Psoas muscle (tissue), 7 donors: ENCODE measurements at regions not wholly inside any gene's neighbourhood (a gene's known extent, or its start where the extent isn't known, plus 50 kb on each side); places are given as distances from the start of the nearest gene placed in this dataset.
"Not testable (repeated sequence)": the region's sequence is repeated elsewhere in the genome, so short reads cannot be mapped to it uniquely, and the experiment has no call there.

Source experiments
- ATAC-seq, 4 donors: fragments of 200-7000 bp; cut with Tn5 transposase; one replicate each; pipeline ENCODE4 v1.9.1; 2020; ENCODE audit warnings: moderate library complexity in 3 of 4, mild to moderate bottlenecking in 2 of 4
- DNase-seq, 2 donors: peaks; one replicate each; pipeline ENCODE4 v3.0.0-alpha.2; 2020
- H3K27ac ChIP-seq: fragments of 200-600 bp; one replicate; pipeline ENCODE4 v1.8.0; 2022
- H3K27me3 ChIP-seq, 3 donors: fragments of 200-600 bp in 1 of 3; one replicate each; pipeline versions ENCODE4 v1.6.1 to v1.8.0; 2013 to 2022; ENCODE audit warnings: low read length in 2 of 3, mild to moderate bottlenecking in 2 of 3, moderate library complexity in 1 of 3; ENCODE audit not compliant: insufficient read depth in 3 of 3
- H3K36me3 ChIP-seq, 2 donors: fragments of 200-600 bp in 1 of 2; one replicate each; pipeline versions ENCODE4 v1.6.1 to v1.8.0; 2013 to 2022; ENCODE audit warnings: low read depth in 1 of 2, mild to moderate bottlenecking in 1 of 2, moderate library complexity in 1 of 2; ENCODE audit not compliant: insufficient read depth in 1 of 2
- H3K4me1 ChIP-seq: fragments of 200-600 bp; one replicate; pipeline ENCODE4 v1.8.0; 2022
- H3K4me3 ChIP-seq: fragments of 200-600 bp; one replicate; pipeline ENCODE4 v1.8.0; 2022; ENCODE audit warnings: mild to moderate bottlenecking
- H3K9me3 ChIP-seq: fragments of 200-600 bp; one replicate; pipeline ENCODE4 v1.8.0; 2022
- CTCF ChIP-seq: fragments of 200-600 bp; IDR thresholded peaks from one replicate; pipeline ENCODE4 v1.8.0; 2022; ENCODE audit warnings: antibody characterized with exemption
- WGBS, 3 donors: extraction: QIAGEN DNeasy Blood & Tissue Kit; methylation state at CpG; one replicate each; pipeline versions ENCODE4 v1.1.6 to v1.1.7; 2013; 5-methylcytosine and 5-hydroxymethylcytosine counted together
- intact Hi-C, 2 donors: fragments of 100-400 bp; cut with DNase I; formaldehyde crosslinking; loops; one replicate each; pipeline versions ENCODE4 v1.11.0 to v1.14.2; 2022
- donor health status: healthy with polysubstance abuse.
- donor health status: DM: no; HTN: no; CAD: no; lungs with moderate emphysema.
- donor health status: Bipolar disorder and iron deficiency.
- donor health status: healthy.
- donor health status: DM: yes; HTN: yes; CAD: no.
- donor health status: DM: no; HTN: no; CAD: no.
- donor health status: DM: yes; HTN: yes; CAD: no.

- TF ChIP-seq CTCF = no peak
- no peak for DNase-seq
- no peak for ATAC-seq
- no peaks in the 10 kb centered on the region for H3K4me1 ChIP-seq
- intact Hi-C loops = no loop called here
- H3K4me3 ChIP-seq = no peak overlapping the region
- no peaks in the 10 kb centered on the region for H3K9me3 ChIP-seq
- no peaks in the 10 kb centered on the region for H3K27me3 ChIP-seq
- H3K36me3 ChIP-seq = no peaks in the 10 kb centered on the region
- no peak overlapping the region for H3K27ac ChIP-seq
Measured at GRCh38 chr6:120764312-120764711, 570.0 kb downstream of the TBC1D32 start.

- no peak overlapping the region for H3K27ac ChIP-seq
- H3K27me3 ChIP-seq = no peaks in the 10 kb centered on the region
- no peaks in the 10 kb centered on the region for H3K9me3 ChIP-seq
- intact Hi-C loops = no loop called here
- WGBS, 3 donors = 74 to 88% (median 84%) methylated on average over 1 of the region's 1 CpG
- H3K4me1 ChIP-seq = no peaks in the 10 kb centered on the region
- ATAC-seq = no peak
- DNase-seq = no peak
- no peak overlapping the region for H3K4me3 ChIP-seq
- H3K36me3 ChIP-seq = no peaks in the 10 kb centered on the region
- no peak for TF ChIP-seq CTCF
Measured at GRCh38 chr6:120759570-120759969, 574.7 kb downstream of the TBC1D32 start.

GRCh38 chr6:120748574-120748973 lies 585.7 kb downstream of the TBC1D32 start:
- H3K36me3 ChIP-seq, ATAC-seq, H3K4me1 ChIP-seq, H3K9me3 ChIP-seq, intact Hi-C loops, H3K27ac ChIP-seq, H3K27me3 ChIP-seq, DNase-seq, H3K4me3 ChIP-seq: not testable (repeated sequence)
- 71 to 86% (median 81%) methylated on average over 7 to 12 of the region's 12 CpGs for WGBS, 3 donors

- WGBS, 3 donors = 91 to 96% (median 93%) methylated on average over 2 of the region's 2 CpGs
- intact Hi-C loops = no loop called here
Measured at GRCh38 chr6:120736740-120737139, 597.5 kb downstream of the TBC1D32 start.

GRCh38 chr6:120735641-120736040 lies 598.6 kb downstream of the TBC1D32 start:
- WGBS, 3 donors = 72 to 88% (median 74%) methylated on average over 2 of the region's 2 CpGs
- intact Hi-C loops = no loop called here

More at GRCh38 chr6:120736740-120737139, 597.5 kb downstream of the TBC1D32 start:
- H3K36me3 ChIP-seq = no peaks in the 10 kb centered on the region
- H3K27ac ChIP-seq = no peak overlapping the region
- H3K27me3 ChIP-seq = no peaks in the 10 kb centered on the region
- no peaks in the 10 kb centered on the region for H3K4me1 ChIP-seq
- H3K9me3 ChIP-seq = peaks cover 4% of the 10 kb centered on the region
- no peak overlapping the region for H3K4me3 ChIP-seq
- ATAC-seq (no peak), DNase-seq (no peak)
- TF ChIP-seq CTCF = no peak

More at GRCh38 chr6:120735641-120736040, 598.6 kb downstream of the TBC1D32 start:
- Histone ChIP-seq H3K27ac (no peak overlapping the region), H3K4me1 (no peaks in the 10 kb centered on the region), H3K4me3 (no peak overlapping the region), H3K27me3 (no peaks in the 10 kb centered on the region), H3K36me3 (no peaks in the 10 kb centered on the region), H3K9me3 (peaks cover 4% of the 10 kb centered on the region)
- TF ChIP-seq CTCF = no peak
- DNase-seq (no peak), ATAC-seq (no peak)
